Superior temporal gyrus (tissue), 1 donor: ENCODE measurements at regions not wholly inside any gene's neighbourhood (a gene's known extent, or its start where the extent isn't known, plus 50 kb on each side); places are given as distances from the start of the nearest gene placed in this dataset.
"Not testable (repeated sequence)": the region's sequence is repeated elsewhere in the genome, so short reads cannot be mapped to it uniquely, and the experiment has no call there.

Experiments
- DNase-seq: peaks from one replicate; pipeline ENCODE4 v3.0.0-alpha.2; 2016; ENCODE audit errors: extremely low spot score

GRCh38 chr16:8453359-8453758 lies 137.0 kb downstream of the TMEM114 start:
- DNase-seq = no peak

- DNase-seq = no peak
Measured at GRCh38 chr16:8452941-8453340, 137.4 kb downstream of the TMEM114 start.

DNA sequence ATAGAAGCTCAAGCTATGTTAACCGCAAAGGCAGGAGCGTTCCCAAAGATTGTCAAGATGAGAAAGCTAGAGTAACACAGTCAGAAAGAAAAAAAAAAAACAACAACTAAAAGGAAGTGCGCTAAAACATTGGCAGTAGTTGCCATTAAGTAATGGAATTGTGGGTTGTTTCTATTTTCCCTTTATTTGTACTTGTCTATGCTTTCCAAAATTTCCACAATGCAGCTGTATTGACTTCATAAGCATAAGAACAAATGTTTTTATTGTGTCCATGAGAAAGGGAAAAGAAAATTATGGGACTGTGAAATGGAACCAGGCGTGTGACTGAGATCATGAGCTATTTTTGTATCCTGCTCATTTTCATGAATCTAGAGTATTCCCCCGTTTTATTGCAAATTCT lies 153.4 kb downstream of the TMEM114 start:
- peak; percentile 20 for DNase-seq

DNA sequence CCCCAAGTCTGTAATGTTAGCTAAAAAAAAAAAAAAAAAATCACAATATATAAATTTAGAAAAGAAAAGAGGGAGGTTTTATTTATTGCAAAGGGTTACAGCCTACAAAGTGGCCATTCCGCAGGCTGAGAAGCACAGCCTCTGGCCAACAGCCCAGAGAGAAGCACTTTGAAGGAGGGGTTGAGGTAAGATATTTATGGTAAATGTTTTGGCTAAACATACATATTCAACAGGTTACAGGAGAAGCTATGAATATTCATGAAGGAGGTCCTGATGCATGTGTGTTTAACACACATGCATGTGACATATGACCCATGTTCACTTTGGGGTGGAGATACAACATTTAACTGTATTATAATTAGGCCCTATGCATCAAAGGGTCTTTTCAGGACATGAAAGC lies 158.5 kb downstream of the TMEM114 start:
- DNase-seq = no peak

DNA sequence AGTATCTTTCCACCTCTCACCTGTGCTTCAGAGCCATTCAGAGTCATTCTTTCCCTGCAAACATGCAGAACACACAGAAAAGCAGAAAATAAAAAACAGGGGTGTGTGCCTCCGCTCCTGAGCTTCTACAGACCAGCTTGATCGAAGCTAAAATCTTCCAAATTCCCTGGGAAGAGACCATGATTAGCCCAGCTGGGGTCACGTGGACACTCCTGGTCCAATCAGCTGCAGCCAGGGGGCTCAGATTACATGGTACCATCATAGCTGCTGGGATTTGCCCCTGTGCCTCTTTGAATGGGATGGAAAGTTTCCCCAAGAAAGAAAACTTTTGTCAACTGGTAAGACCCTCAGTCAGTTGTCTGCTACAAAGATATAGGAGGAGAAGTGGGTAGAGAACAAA lies 159.9 kb downstream of the TMEM114 start:
- no peak for DNase-seq

GRCh38 chr16:8426569-8426968 lies 163.7 kb downstream of the TMEM114 start:
- DNase-seq = no peak

GRCh38 chr16:8417145-8417544 lies 173.2 kb downstream of the TMEM114 start:
- no peak for DNase-seq

DNA sequence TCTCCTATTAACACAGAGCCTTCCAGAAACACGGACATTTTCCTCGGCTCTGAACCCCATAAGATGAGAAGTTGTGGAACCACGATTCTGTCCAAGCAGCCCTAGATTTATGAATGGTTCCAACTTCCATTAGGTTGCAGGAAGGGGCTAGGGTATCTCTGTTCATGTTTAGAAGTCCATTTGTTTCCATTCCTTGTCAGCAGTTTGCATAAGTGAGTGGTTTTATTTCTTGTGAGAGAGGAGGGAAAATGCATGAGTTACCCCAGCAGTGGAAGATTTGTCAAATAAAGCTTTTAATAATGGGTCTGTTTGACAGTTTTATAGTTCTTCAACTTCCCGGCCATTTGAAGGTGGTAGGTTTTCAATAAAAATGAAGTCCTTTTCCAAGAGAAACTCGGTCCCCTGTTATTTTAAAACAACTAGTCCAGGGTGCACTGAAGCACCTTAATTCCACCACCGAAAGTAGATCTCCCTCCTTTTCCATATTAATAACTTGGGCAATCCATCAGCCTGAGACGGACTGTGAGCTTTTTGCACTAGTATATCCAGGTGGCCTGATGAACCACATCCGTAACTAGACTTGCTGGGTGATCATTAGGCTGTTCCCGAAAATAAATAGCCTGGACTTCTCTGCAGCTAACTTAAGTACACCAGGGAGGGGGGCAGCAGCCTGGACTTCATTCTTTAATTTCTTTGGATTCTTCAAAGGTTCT lies 181.3 kb downstream of the TMEM114 start:
- DNase-seq = no peak

DNA sequence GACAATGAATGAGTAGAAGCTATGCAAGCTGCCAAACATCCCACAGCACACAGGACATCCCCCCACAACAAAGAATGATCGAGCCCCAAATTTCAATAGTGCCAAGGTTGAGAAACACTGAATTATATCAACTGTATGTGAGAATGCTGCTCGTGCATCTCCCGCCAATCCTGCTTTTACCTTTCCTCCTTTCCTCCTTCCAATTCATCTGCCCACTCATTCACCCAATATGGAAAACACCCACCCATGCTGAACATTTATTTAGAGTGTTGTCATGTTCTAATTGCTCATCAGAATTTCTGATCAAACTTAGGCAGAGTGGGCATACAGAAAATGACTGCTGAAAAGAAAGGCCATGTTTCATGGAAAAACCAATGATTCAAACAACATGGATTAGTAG lies 183.0 kb downstream of the TMEM114 start:
- DNase-seq = no peak

- no peak for DNase-seq
Measured at GRCh38 chr16:8403978-8404749, 186.1 kb downstream of the TMEM114 start.

GRCh38 chr16:8402981-8403843 lies 187.1 kb downstream of the TMEM114 start:
- DNase-seq = no peak

DNA sequence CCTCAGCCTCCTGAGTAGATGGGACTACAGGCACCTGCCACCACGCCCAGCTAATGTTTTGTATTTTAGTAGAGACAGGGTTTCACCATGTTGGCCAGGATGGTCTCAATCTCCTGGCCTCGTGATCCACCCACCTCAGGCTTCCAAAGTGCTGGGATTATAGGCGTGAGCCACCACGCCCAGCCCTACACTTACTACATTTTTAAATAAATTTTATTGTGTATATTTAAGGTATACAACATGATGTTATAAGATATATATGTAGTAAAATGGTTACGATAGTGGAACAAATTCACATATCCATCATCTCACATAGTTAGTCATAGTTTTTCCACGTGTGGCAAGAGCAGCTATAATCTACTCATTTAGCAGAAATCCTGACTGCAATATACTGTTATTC lies 189.6 kb downstream of the TMEM114 start:
- DNase-seq = not testable (repeated sequence)

GRCh38 chr16:8398548-8398947 lies 191.8 kb downstream of the TMEM114 start:
- no peak for DNase-seq

DNA sequence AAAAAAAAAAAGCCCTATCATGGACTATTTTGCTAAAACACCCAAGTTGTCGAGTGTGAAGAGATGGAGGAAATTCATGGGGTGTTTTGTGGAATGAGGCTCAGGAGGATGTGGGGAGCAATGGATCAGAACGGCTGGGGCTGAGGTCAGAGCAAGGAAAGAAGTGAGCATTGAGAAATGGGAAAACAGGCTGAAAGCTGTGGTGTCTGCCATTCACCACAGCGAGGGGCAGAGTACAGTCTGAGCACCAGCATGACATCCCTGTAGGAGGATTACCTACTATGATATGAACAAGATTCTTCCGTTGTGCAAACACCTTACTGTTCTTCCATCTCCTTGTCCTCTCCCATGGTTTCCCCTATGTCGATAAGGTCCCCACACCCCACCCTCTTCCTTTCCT lies 193.1 kb downstream of the TMEM114 start:
- no peak for DNase-seq

DNA sequence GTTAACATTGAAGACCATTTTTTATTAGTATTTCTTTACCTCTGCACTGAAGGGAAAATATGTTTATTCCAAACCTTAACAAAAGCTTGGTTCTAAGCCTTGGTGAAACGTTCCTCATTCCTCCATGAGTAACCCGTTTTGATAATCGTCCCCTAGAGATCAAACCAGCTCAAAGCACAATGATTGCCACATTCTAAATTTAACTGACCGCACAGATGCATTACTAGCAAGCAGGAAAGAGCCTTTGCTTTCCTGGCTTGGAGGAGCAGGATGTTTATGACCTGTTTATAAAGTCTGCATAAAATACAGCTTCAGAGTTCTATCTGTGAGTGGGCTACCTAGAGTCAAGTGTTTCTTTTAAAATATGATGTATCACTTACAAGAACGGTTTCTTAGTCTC lies 193.8 kb downstream of the TMEM114 start:
- DNase-seq = no peak

- no peak for DNase-seq
Measured at GRCh38 chr16:8391257-8391656, 199.1 kb downstream of the TMEM114 start.

DNA sequence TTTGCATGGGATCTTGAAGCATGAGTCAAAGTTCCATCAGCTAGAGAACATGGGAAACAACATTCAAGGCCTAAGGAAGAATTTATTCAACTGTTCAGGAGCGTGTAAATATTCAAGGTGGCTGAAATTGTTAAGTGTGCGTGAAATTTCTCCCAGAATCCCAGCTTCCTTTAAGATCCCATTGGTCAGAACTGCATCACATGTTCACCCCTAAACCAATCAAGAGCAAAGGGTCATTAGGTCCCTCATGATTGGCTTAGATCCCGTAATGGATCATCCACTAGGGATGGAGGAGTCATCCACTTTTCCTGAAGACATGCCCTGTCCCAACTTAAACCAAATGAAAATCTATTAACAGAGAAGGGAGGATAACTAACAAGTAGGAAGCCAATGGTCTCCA lies 201.6 kb downstream of the TMEM114 start:
- DNase-seq = no peak

DNA sequence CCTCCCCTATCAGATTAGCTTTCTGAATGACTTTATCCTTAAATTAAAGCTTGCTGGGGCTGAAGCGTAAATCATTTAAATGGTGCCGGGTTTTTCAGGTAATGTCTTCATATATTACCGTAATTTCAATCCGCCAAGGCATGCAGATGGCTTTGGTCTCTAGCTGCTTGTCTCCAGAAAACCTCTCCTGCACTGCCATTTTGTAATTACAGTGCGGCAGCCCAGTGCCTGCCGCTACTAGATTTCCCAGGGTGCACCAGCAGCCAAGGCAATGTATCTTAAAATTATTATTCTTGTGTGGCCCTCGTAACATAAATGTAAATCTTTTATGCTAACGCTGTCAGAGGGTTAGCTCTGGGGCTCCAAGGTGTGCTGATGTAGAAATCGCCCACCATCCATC lies 208.5 kb downstream of the TMEM114 start:
- DNase-seq = no peak

DNA sequence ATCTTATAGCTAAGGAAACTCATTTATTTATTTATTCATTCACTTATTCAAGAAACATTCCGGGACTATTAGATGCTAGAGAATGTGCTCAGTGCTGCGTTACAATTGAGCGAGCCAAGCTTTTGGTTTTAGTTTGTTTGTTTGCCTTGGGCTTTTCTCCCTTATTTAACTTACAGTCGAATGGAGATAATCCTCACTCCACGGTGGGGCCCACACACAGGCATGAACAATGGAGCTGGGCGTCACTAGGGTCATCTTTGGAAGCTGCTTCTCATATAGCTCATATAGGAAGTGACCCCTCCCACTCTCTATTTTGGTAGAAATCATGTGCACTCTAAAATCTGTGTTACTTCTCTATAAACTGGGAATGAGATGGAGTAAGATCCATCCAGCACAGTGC lies 210.0 kb downstream of the TMEM114 start:
- DNase-seq = no peak

- DNase-seq = no peak
Measured at GRCh38 chr16:8377864-8378263, 212.4 kb downstream of the TMEM114 start.

GRCh38 chr16:8376858-8377257 lies 213.5 kb downstream of the TMEM114 start:
- no peak for DNase-seq

DNA sequence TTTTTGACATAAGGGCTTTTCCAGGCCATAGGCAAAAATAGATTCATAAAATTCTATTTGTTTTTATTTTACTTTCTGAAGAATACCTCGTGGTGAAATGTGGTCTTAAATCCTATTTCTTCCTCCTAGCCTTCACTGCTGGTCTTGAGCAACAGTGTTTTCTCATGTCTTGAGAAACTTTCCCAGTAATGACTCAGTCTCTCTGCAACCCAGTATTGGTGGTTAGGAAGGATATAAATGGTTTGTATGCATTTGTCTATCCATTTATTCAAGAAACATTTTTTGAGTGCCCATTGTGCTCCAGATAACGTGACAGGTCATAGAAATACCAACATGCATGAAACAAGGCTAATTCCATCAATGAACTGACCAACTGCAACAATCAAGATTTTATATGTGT lies 213.9 kb downstream of the TMEM114 start:
- no peak for DNase-seq

- no peak for DNase-seq
Measured at GRCh38 chr16:8375232-8375587, 215.1 kb downstream of the TMEM114 start.
